GM12878 (cell line): ENCODE measurements at regions not wholly inside any gene's neighbourhood (a gene's known extent, or its start where the extent isn't known, plus 50 kb on each side); places are given as distances from the start of the nearest gene placed in this dataset.

Experiments
- ATAC-seq: fragments of 200-7000 bp; cut with Tn5 transposase; 3 replicates; pipeline ENCODE4 v1.9.1; 2020; ENCODE audit warnings: mild to moderate bottlenecking, moderate library complexity
- BruUV-seq: library from RNA; stranded (reverse); fragments of 400-500 nt; replicated peaks from 2 replicates; lab custom pipeline; 2021; lab: Mats Ljungman, UMichigan
- CTCF ChIA-PET: fragments of 300-600 bp; sonication (Branson Sonifier 250); formaldehyde crosslinking; extraction: SDS; loops from one replicate; lab custom pipeline; 2021; ENCODE audit warnings: inconsistent platforms; lab: Yijun Ruan, JAX
- POLR2A ChIA-PET: fragments of 350-600 bp; formaldehyde crosslinking; extraction: SDS; loops from one replicate; lab custom pipeline; 2021; ENCODE audit warnings: inconsistent platforms; lab: Charles Lee
- RAD21 ChIA-PET: fragments of 300-600 bp; sonication (Branson Sonifier 250); formaldehyde crosslinking; loops from one replicate; lab custom pipeline; 2023; ENCODE audit warnings: antibody characterized with exemption; ENCODE audit not compliant: unreplicated experiment; lab: Charles Lee
- SMC1A ChIA-PET: fragments of 300-600 bp; sonication (Branson Sonifier 250); formaldehyde crosslinking; loops from one replicate; lab custom pipeline; 2023; ENCODE audit not compliant: unreplicated experiment, uncharacterized antibody; lab: Charles Lee
- DNase-seq: peaks from one replicate; pipeline ENCODE4 v3.0.0-alpha.2; 2011; ENCODE audit warnings: low read depth, low spot score
- FAIRE-seq: peaks from 3 replicates; lab custom pipeline; 2011; peaks lifted over from hg19 to GRCh38; lab: Jason Lieb, UNC
- H2AFZ ChIP-seq: 2 replicates; pipeline ENCODE4 v1.6.0; 2011; ENCODE audit warnings: low read depth, low read length, control low read depth; ENCODE audit not compliant: control insufficient read depth
- H3K27ac ChIP-seq: 2 replicates; pipeline ENCODE4 v1.5.1; 2011; ENCODE audit warnings: control low read depth; ENCODE audit not compliant: control insufficient read depth, insufficient read depth
- H3K27me3 ChIP-seq, 2 experiments: replicated peaks in 1 of 2; 2 replicates each; pipeline versions ENCODE4 v1.6.0 to v1.6.1; 2011; ENCODE audit warnings: low read length in 1 of 2; ENCODE audit not compliant: control insufficient read depth in 2 of 2, insufficient read depth in 2 of 2
- H3K36me3 ChIP-seq, 2 experiments: 2 replicates each; pipeline ENCODE4 v1.5.1; 2011; ENCODE audit warnings: low read length in 1 of 2; ENCODE audit not compliant: control insufficient read depth in 2 of 2, insufficient read depth in 2 of 2
- H3K4me1 ChIP-seq: 2 replicates; pipeline ENCODE4 v1.6.1; 2011; ENCODE audit warnings: mild to moderate bottlenecking, low read length, moderate library complexity, mixed read lengths; ENCODE audit not compliant: control insufficient read depth, insufficient read depth
- H3K4me2 ChIP-seq: 2 replicates; pipeline ENCODE4 v1.6.0; 2011; ENCODE audit warnings: control low read depth; ENCODE audit not compliant: control insufficient read depth, insufficient read depth
- H3K4me3 ChIP-seq: fragments of 200-600 bp; sonication (generic); 2 replicates; pipeline ENCODE4 v1.5.1; 2016
- H3K79me2 ChIP-seq: 2 replicates; pipeline ENCODE4 v1.6.0; 2011; ENCODE audit warnings: low read length; ENCODE audit not compliant: control insufficient read depth, insufficient read depth
- H3K9ac ChIP-seq: 2 replicates; pipeline ENCODE4 v1.8.0; 2011; ENCODE audit warnings: low read length, control low read depth, mixed read lengths; ENCODE audit not compliant: control insufficient read depth, insufficient read depth
- H3K9me3 ChIP-seq: replicated peaks from 3 replicates; pipeline ENCODE4 v1.5.1; 2011; ENCODE audit warnings: mild to moderate bottlenecking, low read length; ENCODE audit not compliant: control insufficient read depth, insufficient read depth
- H4K20me1 ChIP-seq: 2 replicates; pipeline ENCODE4 v1.6.0; 2011; ENCODE audit not compliant: control insufficient read depth, insufficient read depth
- BRCA1 ChIP-seq: IDR thresholded peaks from 2 replicates; pipeline ENCODE4 v1.6.1; 2011; ENCODE audit warnings: low read depth, low read length, improper control_type of control experiment
- HCFC1 ChIP-seq: fragments of 150-350 bp; IDR thresholded peaks from 2 replicates; pipeline ENCODE4 v1.6.1; 2014; ENCODE audit warnings: low read length
- PAX5 ChIP-seq: IDR thresholded peaks from 2 replicates; pipeline ENCODE4 v1.6.1; 2011; ENCODE audit warnings: low read depth, low read length, borderline replicate concordance
- RUNX3 ChIP-seq: IDR thresholded peaks from 2 replicates; pipeline ENCODE4 v1.6.1; 2012; ENCODE audit warnings: low read length, inconsistent platforms
- STAT1 ChIP-seq: fragments of 450-650 bp; conservative IDR thresholded peaks from 2 replicates; pipeline ENCODE4 v1.6.1; 2014; ENCODE audit warnings: antibody characterized with exemption, mild to moderate bottlenecking
- TCF3 ChIP-seq: IDR thresholded peaks from 2 replicates; pipeline ENCODE4 v1.6.1; 2012; ENCODE audit warnings: low read depth, mild to moderate bottlenecking, low read length, borderline replicate concordance; ENCODE audit not compliant: insufficient read depth
- TCF7 ChIP-seq: IDR thresholded peaks from 2 replicates; pipeline ENCODE4 v1.6.1; 2014; ENCODE audit warnings: antibody characterized with exemption, borderline replicate concordance
- YY1 ChIP-seq: IDR thresholded peaks from 2 replicates; pipeline ENCODE4 v1.6.1; 2011; ENCODE audit warnings: low read depth, mild to moderate bottlenecking, low read length
- WGBS: methylation state at CpG from one replicate; pipeline ENCODE4 v1.1.6; 2016; ENCODE audit warnings: low lambda C conversion rate; ENCODE audit not compliant: insufficient replicate concordance, insufficient coverage; ENCODE audit errors: missing lambda C conversion rate; 5-methylcytosine and 5-hydroxymethylcytosine counted together
- in situ Hi-C: fragments of 300-500 bp; cut with MboI; formaldehyde crosslinking; loops from 9 replicates; pipeline ENCODE4 v1.14.3; 2018; ENCODE audit warnings: mixed read lengths
- intact Hi-C: fragments of 100-400 bp; cut with micrococcal nuclease; formaldehyde crosslinking; loops from one replicate; pipeline ENCODE4 v1.14.2; 2022; ENCODE audit not compliant: unreplicated experiment

- no peak for TF ChIP-seq TCF3
- TF ChIP-seq RUNX3 = no peak
- no peak for TF ChIP-seq BRCA1
- no peak for TF ChIP-seq HCFC1
- TF ChIP-seq STAT1 = no peak
- TF ChIP-seq YY1 = no peak
- TF ChIP-seq, all 136 proteins: peak for 0
Measured at GRCh38 chr12:93197067-93197593, 180.6 kb upstream of the NUDT4 start (continued).

DNA sequence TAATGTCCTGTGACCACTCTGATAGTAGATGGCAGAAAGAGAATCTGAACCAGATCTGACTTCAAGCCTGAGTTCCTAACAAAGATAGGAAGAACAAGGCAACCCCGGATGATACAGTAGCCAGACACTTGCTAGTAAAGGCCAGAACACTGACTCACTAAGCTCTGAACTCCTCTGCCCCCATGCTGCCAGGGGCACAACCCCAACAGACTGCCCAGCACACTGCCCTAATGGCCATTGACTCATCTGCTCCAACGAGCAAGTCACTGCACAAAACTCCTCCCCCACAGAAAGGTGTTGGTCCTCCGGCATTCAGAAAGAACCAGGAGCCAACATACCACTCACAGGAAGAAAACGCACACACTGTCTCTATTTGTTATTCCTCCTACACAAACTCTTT lies 179.6 kb upstream of the NUDT4 start:
- no peak overlapping the region for H3K4me2 ChIP-seq

More for the DNA sequence above, 179.6 kb upstream of the NUDT4 start:
- DNase-seq = no peak
- POLR2A ChIA-PET = no interaction called here
- Histone ChIP-seq H3K4me1 (peaks cover 14% of the 10 kb centered on the region), H4K20me1 (no peaks in the 10 kb centered on the region), H3K4me3 (no peak overlapping the region), H3K27ac (no peak overlapping the region), H3K9ac (no peak overlapping the region), H3K9me3 (no peaks in the 10 kb centered on the region; the same call in 2 of the 3 replicates), H3K36me3 (no peaks in the 10 kb centered on the region), H3K27me3 (no peaks in the 10 kb centered on the region), H2AFZ (no peak overlapping the region), H3K79me2 (no peaks in the 10 kb centered on the region)
- SMC1A ChIA-PET = interaction anchor here (1.4 to 2.2 kb wide), 2 partner anchors 12 to 30 kb away, joined by 3 to 8 read pairs; no protein-coding TSS in a partner anchor
- intact Hi-C loops (no loop called here), in situ Hi-C loops (no loop called here)
- no peak for TF ChIP-seq PAX5
- no peak for TF ChIP-seq TCF7
- CTCF ChIA-PET = interaction anchor here (0.8 kb wide), 1 partner anchor 211 kb away, joined by 3 read pairs; no protein-coding TSS in a partner anchor
- WGBS = 74% methylated on average over 4 of the region's 4 CpGs
- RAD21 ChIA-PET = interaction anchor here (1.5 kb wide), 1 partner anchor 46 kb away, joined by 4 read pairs; no protein-coding TSS in a partner anchor
- no peak for FAIRE-seq
- no TSS peak for BruUV-seq
- ATAC-seq = no peak
